ENCODE measurements at regions not wholly inside any gene's neighbourhood (a gene's known extent, or its start where the extent isn't known, plus 50 kb on each side); places are given as distances from the start of the nearest gene placed in this dataset.

DNA sequence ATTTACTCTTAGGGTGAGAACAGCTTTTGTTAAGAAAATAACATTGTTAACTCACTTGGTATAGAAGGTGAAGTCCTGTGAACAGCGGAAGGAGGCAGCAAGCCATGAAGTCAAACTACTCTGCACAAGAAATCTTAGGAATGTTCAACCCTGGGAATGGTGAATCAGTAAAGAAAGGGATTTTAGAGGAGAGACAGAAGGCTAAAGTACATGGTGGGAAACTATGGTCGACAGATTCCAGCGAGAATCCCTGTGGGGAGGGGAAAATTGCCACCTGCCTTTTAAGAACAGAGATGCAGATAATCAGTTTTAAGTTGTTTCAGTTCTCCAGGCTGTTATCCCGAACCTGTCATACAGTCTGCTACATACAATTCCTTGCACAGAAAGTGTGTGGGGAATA is 63.2 kb upstream of the PTPRR start:
- dilution Hi-C loops (cut with MboI; ENCODE audit: extremely low pct_ligation_motif_present, low sequenced_read_pairs), result no loop called here
- Histone ChIP-seq H3K9me1 (ENCODE audit: control insufficient read depth, extremely low read depth, insufficient read depth, low read length) (no peaks in the 10 kb centered on the region), H3K36me3 (ENCODE audit: control insufficient read depth in 2 of 2, extremely low read depth in 1 of 2, insufficient read depth in 2 of 2, low read length in 2 of 2) (no peaks in the 10 kb centered on the region), H3K4me3 (ENCODE audit: control insufficient read depth in 2 of 3, extremely low read depth in 1 of 3, insufficient read depth in 2 of 3, low read depth in 1 of 3, low read length in 3 of 3) (no peak overlapping the region), H3K27me3 (ENCODE audit: control insufficient read depth, extremely low read depth, insufficient read depth, low read length) (no peaks in the 10 kb centered on the region), H4K20me1 (ENCODE audit: control insufficient read depth, extremely low read depth, insufficient read depth, low read length) (no peaks in the 10 kb centered on the region), H3K4me2 (ENCODE audit: control insufficient read depth, extremely low read depth, insufficient read depth, low read depth, low read length) (no peak overlapping the region), H3K4me1 (ENCODE audit: control insufficient read depth, extremely low read depth, insufficient read depth, low read length) (no peaks in the 10 kb centered on the region), H3K9ac (ENCODE audit: control insufficient read depth, extremely low read depth, insufficient read depth, low read length) (no peak overlapping the region), H3K79me2 (ENCODE audit: control insufficient read depth, insufficient read depth, low read length) (no peaks in the 10 kb centered on the region), H3K9me3 (ENCODE audit: control insufficient read depth, low read depth, low read length) (no peaks in the 10 kb centered on the region), H2AFZ (ENCODE audit: control insufficient read depth, low read length) (no peak overlapping the region), H3K27ac (ENCODE audit: control insufficient read depth, insufficient read depth, low read length) (no peak overlapping the region)
- TF ChIP-seq EZH2 (IDR thresholded peaks at IDR 0.05; ENCODE audit: low read length), result no peak
- TF ChIP-seq, protein P1, sequence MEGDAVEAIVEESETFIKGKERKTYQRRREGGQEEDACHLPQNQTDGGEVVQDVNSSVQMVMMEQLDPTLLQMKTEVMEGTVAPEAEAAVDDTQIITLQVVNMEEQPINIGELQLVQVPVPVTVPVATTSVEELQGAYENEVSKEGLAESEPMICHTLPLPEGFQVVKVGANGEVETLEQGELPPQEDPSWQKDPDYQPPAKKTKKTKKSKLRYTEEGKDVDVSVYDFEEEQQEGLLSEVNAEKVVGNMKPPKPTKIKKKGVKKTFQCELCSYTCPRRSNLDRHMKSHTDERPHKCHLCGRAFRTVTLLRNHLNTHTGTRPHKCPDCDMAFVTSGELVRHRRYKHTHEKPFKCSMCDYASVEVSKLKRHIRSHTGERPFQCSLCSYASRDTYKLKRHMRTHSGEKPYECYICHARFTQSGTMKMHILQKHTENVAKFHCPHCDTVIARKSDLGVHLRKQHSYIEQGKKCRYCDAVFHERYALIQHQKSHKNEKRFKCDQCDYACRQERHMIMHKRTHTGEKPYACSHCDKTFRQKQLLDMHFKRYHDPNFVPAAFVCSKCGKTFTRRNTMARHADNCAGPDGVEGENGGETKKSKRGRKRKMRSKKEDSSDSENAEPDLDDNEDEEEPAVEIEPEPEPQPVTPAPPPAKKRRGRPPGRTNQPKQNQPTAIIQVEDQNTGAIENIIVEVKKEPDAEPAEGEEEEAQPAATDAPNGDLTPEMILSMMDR (optimal IDR thresholded peaks at IDR 0.05 in 1 of 3, IDR thresholded peaks at IDR 0.05 in 1 of 3, conservative IDR thresholded peaks at IDR 0.05 in 1 of 3; ENCODE audit: extremely low read depth in 1 of 3, insufficient read depth in 2 of 3, low read length in 3 of 3), result no peak
- DNase-seq (ENCODE audit: low read depth, low spot score) (no peak), FAIRE-seq (no peak)

DNA sequence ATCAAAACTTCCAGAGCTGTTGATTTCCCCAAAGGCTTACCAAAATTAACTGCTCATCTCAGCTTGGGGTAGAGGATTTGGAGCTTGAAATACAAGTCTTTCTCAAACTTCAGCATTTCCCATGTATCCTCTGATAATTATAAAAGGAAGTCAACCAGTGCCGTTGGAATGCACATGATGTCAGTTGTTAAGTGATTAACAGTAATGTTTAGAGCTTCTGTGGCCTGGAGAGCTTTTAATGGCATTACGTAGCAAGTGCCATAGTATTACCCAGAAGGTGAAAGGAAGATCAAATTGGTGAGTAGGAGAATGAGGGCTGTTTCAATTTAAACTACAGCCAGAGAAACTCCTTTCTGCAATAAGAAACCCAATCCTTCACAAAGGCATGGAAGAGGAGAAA is 62.5 kb upstream of the PTPRR start:
- Histone ChIP-seq H2AFZ (ENCODE audit: control insufficient read depth, low read length) (no peak overlapping the region), H3K9ac (ENCODE audit: control insufficient read depth, extremely low read depth, insufficient read depth, low read length) (no peak overlapping the region), H3K9me3 (ENCODE audit: control insufficient read depth, low read depth, low read length) (no peaks in the 10 kb centered on the region), H3K27me3 (ENCODE audit: control insufficient read depth, extremely low read depth, insufficient read depth, low read length) (no peaks in the 10 kb centered on the region), H3K4me3 (ENCODE audit: control insufficient read depth in 2 of 3, extremely low read depth in 1 of 3, insufficient read depth in 2 of 3, low read depth in 1 of 3, low read length in 3 of 3) (no peak overlapping the region), H3K27ac (ENCODE audit: control insufficient read depth, insufficient read depth, low read length) (no peak overlapping the region), H3K9me1 (ENCODE audit: control insufficient read depth, extremely low read depth, insufficient read depth, low read length) (no peaks in the 10 kb centered on the region), H3K36me3 (ENCODE audit: control insufficient read depth in 2 of 2, extremely low read depth in 1 of 2, insufficient read depth in 2 of 2, low read length in 2 of 2) (no peaks in the 10 kb centered on the region), H3K4me1 (ENCODE audit: control insufficient read depth, extremely low read depth, insufficient read depth, low read length) (no peaks in the 10 kb centered on the region), H3K4me2 (ENCODE audit: control insufficient read depth, extremely low read depth, insufficient read depth, low read depth, low read length) (no peak overlapping the region), H3K79me2 (ENCODE audit: control insufficient read depth, insufficient read depth, low read length) (no peaks in the 10 kb centered on the region), H4K20me1 (ENCODE audit: control insufficient read depth, extremely low read depth, insufficient read depth, low read length) (no peaks in the 10 kb centered on the region)
- dilution Hi-C loops (cut with MboI; ENCODE audit: extremely low pct_ligation_motif_present, low sequenced_read_pairs), result no loop called here
- TF ChIP-seq, protein P1 (optimal IDR thresholded peaks at IDR 0.05 in 1 of 3, IDR thresholded peaks at IDR 0.05 in 1 of 3, conservative IDR thresholded peaks at IDR 0.05 in 1 of 3; ENCODE audit: extremely low read depth in 1 of 3, insufficient read depth in 2 of 3, low read length in 3 of 3), result no peak
- no peak for TF ChIP-seq EZH2 (IDR thresholded peaks at IDR 0.05; ENCODE audit: low read length)
- no peak for DNase-seq (ENCODE audit: low read depth, low spot score)
- FAIRE-seq, result no peak

All from keratinocyte (primary cell).